OCI-LY3 (cell line): ENCODE measurements at regions not wholly inside any gene's neighbourhood (a gene's known extent, or its start where the extent isn't known, plus 50 kb on each side); places are given as distances from the start of the nearest gene placed in this dataset.

ENCODE experiments used
- CTCF ChIP-seq: fragments of 200-600, 300-600 bp; sonication (generic); IDR thresholded peaks from 2 replicates; pipeline ENCODE4 v1.5.1; 2014; ENCODE audit warnings: antibody characterized with exemption, low read length, low read depth
- EZH2phosphoT487 ChIP-seq: fragments of 200-600 bp; shearing (Covaris generic); IDR thresholded peaks from 2 replicates; pipeline ENCODE4 v1.6.1; 2018; ENCODE audit warnings: antibody characterized with exemption, mixed run types, low read depth

- TF ChIP-seq EZH2phosphoT487: no peak
- TF ChIP-seq CTCF: no peak
These were observed 380.5 kb upstream of the FBXO33 start for GRCh38 chr14:39812532-39813320.
